Stimulated activated CD4-positive, alpha-beta T cell treated with anti-CD3 and anti-CD28 coated beads, TNF-alpha, amount 100 ng/mL, for 1 hour (primary cell): ENCODE measurements at regions not wholly inside any gene's neighbourhood (a gene's known extent, or its start where the extent isn't known, plus 50 kb on each side); places are given as distances from the start of the nearest gene placed in this dataset.
"Not testable (repeated sequence)": the region's sequence is repeated elsewhere in the genome, so short reads cannot be mapped to it uniquely, and the experiment has no call there.

Experiments used
- DNase-seq, 3 donors: peaks; one replicate each; pipeline ENCODE4 v3.0.0-alpha.2; 2020; ENCODE audit warnings: low read depth in 3 of 3, low spot score in 1 of 3

DNA sequence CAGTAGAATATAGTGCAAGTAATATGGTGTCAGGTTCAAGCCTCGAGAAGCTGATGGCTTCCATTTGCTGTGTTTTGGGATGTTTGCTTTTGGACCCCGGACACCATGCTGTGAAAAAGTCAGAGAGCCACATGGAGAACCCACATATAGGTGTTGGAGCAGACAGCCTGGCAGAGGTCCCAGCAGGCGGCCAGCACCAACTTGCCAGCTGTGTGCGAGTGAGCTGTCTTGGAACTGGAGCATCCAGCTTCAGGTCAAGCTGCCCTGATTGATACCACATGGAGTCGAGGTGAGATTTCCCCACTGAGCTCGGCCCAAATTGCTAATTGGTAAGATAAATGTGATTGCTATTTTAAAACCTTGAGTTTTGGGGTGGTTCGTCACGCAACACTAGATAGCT is 185.7 kb upstream of the TBL1XR1 start:
- DNase-seq = no peak

DNA sequence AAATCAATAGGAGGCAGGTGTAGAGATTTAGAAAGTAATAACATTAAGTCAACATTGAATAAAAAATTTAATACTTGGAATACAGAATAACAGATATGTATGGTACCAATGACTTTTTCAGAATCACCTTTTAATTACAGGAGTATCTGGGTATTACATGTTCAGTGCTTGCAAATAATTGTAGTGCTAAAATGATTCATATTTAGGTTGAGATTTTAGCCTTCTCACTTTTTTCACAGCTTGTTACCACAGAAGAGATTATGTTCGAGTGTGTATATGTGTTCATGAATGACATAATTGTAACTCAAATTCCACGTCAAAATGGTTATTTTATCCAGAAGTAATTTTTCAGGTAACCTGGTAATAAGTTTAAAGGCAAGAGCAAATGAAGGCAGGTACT is 187.9 kb upstream of the TBL1XR1 start:
- no peak for DNase-seq

DNA sequence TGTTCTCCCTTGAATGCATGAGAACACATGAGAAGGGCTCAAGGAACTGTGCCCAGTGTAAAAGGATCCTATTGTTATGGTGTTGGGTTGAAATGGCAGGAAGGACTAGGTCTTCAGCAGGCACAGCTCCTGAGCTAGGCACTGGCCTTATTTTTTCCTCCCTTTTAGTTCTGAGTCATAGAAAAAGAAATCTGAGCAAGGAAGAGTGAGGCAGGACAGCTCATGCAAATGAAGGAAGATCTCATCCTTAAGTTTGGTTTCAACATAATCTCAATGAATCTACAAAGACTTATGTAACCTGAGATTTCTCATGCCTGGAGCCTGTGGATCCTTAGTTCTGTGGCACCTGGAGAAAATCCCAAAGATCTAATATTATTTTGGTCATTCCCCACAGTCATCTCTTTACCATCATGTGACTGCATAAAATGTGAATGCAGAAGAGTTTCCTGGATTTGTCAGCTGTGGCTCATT is 188.6 kb upstream of the TBL1XR1 start:
- DNase-seq = no peak

- no peak for DNase-seq
Observed at GRCh38 chr3:177388209-177388608, 190.9 kb upstream of the TBL1XR1 start.

- not testable (repeated sequence) for DNase-seq
Observed at GRCh38 chr3:177394231-177395024, 197.1 kb upstream of the TBL1XR1 start.

DNA sequence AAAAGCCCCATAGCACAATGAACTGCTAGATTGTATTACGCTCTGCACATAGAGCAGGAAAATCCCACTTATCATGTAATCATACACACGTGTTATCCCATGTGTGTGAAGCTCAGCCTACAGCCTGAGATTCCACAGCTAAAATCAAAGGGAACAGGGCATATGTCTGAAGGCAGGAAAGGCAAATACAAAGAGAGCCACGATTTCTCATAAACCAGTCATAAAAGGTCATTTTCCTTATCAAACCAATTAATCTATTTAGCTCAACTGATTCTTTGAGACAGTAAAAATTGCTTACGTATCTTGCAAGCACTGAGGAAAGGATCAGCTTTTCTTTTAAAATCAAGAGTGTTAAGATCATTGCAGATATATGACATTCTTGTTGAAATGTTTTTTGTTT is 199.5 kb upstream of the TBL1XR1 start:
- no peak for DNase-seq

DNA sequence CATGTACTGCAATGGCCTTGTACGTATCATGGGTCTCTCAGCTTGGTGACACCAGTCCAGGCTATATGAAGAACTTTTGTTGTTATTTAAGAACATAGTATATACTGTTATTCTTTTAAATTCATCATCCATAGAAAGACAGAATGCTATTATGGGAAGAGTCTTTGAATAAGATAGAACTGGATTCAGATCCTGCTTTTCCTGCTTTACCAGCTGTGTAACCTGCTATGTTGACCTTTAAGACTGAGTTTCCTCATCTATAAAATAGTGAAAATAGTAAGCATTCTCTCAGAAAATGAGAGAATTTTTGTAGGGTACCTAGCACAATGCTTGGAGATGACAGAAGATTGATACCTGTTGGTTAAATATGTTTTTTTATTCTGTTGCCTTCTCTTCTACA is 204.1 kb upstream of the TBL1XR1 start:
- DNase-seq = no peak

DNA sequence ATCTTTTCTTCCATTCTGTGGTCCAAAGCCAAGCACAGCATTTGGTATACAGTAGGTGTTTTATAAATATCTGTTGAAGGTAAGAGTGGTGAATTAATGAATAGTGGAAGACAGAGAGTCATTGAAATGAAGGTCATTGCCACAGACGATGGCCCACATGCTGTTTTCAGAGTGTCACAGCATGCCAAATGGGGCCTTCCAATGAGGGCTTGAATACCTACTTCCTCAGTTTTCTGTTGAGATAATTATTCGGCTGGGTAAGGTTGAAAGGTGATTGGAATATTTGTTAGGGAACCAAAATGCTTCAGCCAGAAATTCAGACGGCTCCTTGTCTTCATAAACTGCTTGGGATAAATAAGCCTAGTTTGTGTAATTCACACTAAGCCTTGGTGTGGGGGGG is 205.3 kb upstream of the TBL1XR1 start:
- DNase-seq = no peak

DNA sequence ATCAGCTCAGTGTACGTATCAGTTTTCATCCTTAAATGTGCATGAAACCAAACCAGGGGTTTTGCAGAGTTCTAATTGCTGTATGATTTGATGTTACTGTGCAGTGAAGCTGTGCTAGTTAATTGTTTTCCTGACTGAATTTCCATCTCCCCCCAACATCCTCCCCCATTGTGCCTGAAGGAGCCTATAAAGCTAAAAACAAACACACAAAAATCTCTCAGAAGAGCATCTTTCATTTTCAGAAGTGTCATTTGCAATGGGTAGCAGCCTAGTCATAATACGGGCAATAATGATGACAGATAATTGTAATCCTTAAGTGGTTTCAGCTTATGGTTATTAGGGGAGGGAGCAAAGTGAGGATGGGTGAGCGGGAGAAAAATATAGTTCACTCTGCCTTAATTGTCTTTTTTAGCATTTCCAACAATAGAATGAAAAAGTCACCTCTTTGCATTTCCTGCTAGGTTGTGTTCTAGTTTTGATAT is 207.9 kb upstream of the TBL1XR1 start:
- no peak for DNase-seq

DNA sequence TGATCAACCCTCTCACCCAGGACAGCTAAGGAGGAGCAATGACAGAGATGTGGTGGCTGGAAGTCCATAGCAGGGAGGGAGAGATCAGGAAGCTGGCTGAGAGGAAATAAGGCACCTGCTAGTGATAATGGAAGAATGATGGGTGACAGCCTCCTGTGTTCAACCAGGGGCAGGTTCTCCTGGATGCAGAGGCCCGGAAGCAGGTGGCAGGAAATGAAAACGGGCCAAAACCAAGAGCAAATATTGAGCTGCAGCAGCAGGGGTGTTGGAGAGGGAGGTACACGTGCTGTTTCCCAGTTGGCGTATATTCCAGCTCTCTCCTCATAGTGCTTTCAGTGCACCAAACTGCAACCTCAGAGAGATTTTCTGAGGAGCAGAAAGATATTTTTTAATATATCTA is 213.4 kb upstream of the TBL1XR1 start:
- no peak for DNase-seq

DNA sequence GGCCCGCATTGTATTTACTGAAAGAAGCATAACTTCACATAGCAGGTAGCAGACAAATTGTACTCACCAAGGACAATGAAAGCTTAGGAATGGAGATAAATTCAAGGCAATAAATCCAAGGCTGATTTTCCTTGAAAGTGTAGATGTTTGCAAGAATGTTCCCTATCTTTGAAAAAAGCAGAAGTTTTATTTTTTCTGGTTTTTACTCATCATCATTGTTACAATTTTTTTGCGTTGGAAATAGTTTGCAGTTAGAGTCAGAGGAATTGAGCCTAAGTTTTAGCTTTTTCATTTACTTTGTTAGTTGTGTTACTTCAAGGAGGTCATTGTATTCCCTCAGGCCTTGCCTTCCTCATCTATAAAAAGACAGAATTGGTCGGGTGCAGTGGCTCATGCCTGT is 213.9 kb upstream of the TBL1XR1 start:
- DNase-seq = no peak

- not testable (repeated sequence) for DNase-seq
Observed at GRCh38 chr3:177412677-177413170, 215.4 kb upstream of the TBL1XR1 start.

GRCh38 chr3:177414093-177414492 is 216.8 kb upstream of the TBL1XR1 start:
- DNase-seq = no peak

DNA sequence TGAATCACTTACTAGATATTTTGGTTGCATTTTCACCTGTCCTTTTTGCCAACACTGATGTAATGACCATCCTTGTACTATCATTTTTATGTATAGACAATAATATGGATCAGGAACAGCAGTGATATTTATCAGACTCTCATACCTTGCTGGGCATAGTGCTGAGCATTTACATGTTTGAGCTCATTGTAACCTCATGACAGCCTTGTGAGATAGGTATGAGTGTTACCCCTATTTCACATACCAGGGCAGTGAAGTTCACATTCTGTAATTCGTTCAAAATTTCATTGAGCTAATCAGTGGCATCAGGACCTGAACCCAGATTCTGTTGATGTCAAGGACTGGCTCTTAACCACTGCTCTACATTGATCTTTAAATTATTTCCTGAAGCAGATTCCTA is 221.5 kb upstream of the TBL1XR1 start:
- DNase-seq = no peak

GRCh38 chr3:177419904-177420601 is 222.8 kb upstream of the TBL1XR1 start:
- DNase-seq = no peak

DNA sequence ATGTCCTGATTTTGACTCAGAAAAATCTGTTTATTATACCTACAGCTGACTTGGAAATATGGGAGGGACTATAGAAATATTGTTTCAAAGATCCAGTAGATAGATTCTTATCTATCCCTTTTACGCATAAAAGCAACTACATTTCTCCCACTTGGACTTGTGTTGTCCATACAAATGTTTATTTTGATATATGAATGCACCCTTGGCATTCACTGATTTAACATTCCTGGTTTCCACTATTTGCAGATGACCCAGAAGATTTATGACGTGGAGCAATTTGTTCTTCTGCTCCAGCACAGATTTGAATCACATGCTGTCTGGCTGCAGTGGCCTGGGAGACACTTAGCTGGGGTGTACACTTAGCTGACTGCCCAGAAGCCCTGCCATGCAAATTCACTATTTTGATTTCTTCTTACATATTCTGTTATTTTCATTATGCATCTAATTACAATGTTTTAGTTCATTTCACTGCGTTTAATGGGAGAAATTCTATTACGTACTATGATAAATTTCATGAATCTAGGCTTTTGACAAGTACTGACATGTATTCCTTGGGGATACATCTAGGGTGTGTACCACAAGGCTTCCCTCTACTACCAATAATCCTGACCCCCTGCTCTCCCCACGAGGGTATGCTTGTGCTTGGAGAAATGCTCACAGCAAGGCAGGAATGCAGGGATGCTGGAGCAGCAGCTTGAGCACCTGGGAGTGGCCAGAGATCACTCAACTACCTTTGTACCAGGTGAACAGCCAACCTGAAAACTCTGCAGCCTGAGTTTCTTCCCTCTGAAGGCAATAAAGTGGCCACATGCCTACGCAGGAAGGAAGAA is 223.6 kb upstream of the TBL1XR1 start:
- no peak for DNase-seq

GRCh38 chr3:177421481-177421785 is 224.2 kb upstream of the TBL1XR1 start:
- DNase-seq = no peak

DNA sequence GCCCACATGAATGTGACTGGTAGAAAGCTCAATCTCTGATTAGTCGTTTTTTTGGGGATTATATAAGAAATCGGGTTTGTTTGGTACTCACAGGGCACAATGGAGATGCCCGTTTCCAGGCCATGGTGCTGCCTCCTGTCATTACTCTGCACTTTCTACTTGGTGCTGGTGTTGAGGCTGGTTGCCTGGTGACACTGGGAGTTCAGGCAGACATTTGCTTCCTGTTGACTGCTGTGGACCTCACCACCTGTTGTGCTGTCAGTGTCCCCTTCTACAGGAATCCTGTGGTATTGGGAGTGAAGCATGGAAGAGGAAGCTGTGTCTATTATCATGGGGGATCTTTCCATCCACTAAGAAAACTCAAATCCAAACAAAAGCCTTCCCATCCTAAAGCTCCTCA is 227.2 kb upstream of the TBL1XR1 start:
- no peak for DNase-seq

GRCh38 chr3:177425042-177425441 is 227.8 kb upstream of the TBL1XR1 start:
- DNase-seq = no peak

DNA sequence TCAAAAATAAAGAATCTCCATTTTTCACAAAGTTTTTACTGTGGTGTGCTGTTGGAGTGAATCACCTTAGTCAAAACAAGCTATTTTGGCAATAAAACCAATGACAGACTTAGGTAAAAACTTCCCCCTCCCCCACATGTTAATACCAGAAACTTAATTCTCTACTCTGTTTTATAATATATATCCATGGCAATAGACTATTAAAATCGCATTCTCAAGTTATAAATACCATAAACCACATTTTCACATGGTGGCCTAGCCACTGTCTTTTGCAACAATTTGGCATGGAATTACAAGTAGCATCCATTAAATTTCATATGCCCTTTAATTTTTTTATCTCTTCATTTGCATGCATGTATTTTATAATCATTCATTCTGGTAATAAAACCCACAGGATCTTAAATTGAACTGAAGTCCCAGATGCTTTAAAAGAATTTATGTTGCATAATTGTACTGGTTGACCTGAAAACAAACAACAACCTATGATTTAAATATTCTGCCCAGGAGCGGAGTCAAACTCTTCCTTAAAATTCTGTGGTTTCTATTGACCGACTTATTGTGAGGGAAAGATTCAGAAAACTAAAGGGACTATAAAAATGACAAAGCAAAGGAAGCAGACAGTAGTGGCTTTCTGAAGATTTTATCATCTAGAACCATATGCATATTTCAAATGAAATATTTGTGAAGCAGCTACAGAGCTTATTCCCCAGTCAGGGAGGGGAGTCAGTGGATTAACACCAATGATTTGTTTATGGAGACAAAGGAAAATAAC is 229.0 kb upstream of the TBL1XR1 start:
- no peak for DNase-seq
